SK-N-SH treated with all-trans-retinoic acid at 6 μM for 48 hours (cell line): ENCODE measurements at regions not wholly inside any gene's neighbourhood (a gene's known extent, or its start where the extent isn't known, plus 50 kb on each side); places are given as distances from the start of the nearest gene placed in this dataset.

Experiments used
- ATAC-seq: fragments of 200-7000 bp; cut with Tn5 transposase; 3 replicates; pipeline ENCODE4 v1.9.1; 2020; ENCODE audit warnings: mild to moderate bottlenecking, moderate library complexity
- ARNTL ChIP-seq: fragments of 450-650 bp; formaldehyde crosslinking; IDR thresholded peaks from 2 replicates; pipeline ENCODE4 v1.5.0; 2020; ENCODE audit warnings: low read depth, mild to moderate bottlenecking, moderate library complexity, borderline replicate concordance
- BACH2 ChIP-seq: fragments of 250-450 bp; sonication (Bioruptor Pico); IDR thresholded peaks from 2 replicates; pipeline ENCODE4 v1.9.0; 2021; ENCODE audit warnings: mild to moderate bottlenecking, borderline replicate concordance
- CREB5 ChIP-seq: fragments of 250-450 bp; sonication (Bioruptor Pico); IDR thresholded peaks from 2 replicates; pipeline ENCODE4 v1.5.1; 2020; ENCODE audit warnings: low read depth, mild to moderate bottlenecking, moderate library complexity
- CSDC2 ChIP-seq: fragments of 250-450 bp; sonication (Bioruptor Pico); IDR thresholded peaks from 2 replicates; pipeline ENCODE4 v1.5.0; 2020; ENCODE audit warnings: mild to moderate bottlenecking, moderate library complexity
- CSRNP3 ChIP-seq: fragments of 250-450 bp; sonication (Bioruptor Pico); IDR thresholded peaks from 2 replicates; pipeline ENCODE4 v1.5.1; 2021; ENCODE audit warnings: mild to moderate bottlenecking, moderate library complexity
- ESRRG ChIP-seq: fragments of 250-450 bp; sonication (Bioruptor Pico); IDR thresholded peaks from 2 replicates; pipeline ENCODE4 v1.6.1; 2021; ENCODE audit warnings: mild to moderate bottlenecking
- GLIS3 ChIP-seq: fragments of 250-450 bp; sonication (Bioruptor Pico); IDR thresholded peaks from 2 replicates; pipeline ENCODE4 v1.5.0; 2020; ENCODE audit warnings: mild to moderate bottlenecking, moderate library complexity
- OSR1 ChIP-seq: fragments of 250-450 bp; sonication (Bioruptor Pico); IDR thresholded peaks from 2 replicates; pipeline ENCODE4 v1.8.0; 2022; ENCODE audit warnings: moderate library complexity, mild to moderate bottlenecking, inconsistent platforms
- PATZ1 ChIP-seq: fragments of 250-450 bp; sonication (Bioruptor Pico); IDR thresholded peaks from 2 replicates; pipeline ENCODE4 v1.8.0; 2020; ENCODE audit warnings: mild to moderate bottlenecking, moderate library complexity, borderline replicate concordance
- PPARA ChIP-seq: fragments of 250-450 bp; sonication (Bioruptor Pico); IDR thresholded peaks from 2 replicates; pipeline ENCODE4 v1.5.0; 2020; ENCODE audit warnings: mild to moderate bottlenecking, borderline replicate concordance
- SNAI2 ChIP-seq: fragments of 250-450 bp; sonication (Bioruptor Pico); IDR thresholded peaks from 2 replicates; pipeline ENCODE4 v1.5.0; 2020; ENCODE audit warnings: mild to moderate bottlenecking, moderate library complexity
- TCF4 ChIP-seq: fragments of 250-450 bp; sonication (Bioruptor Pico); IDR thresholded peaks from 2 replicates; pipeline ENCODE4 v1.8.0; 2021; ENCODE audit warnings: mild to moderate bottlenecking, moderate library complexity, borderline replicate concordance
- TOX ChIP-seq: fragments of 250-450 bp; sonication (Bioruptor Pico); IDR thresholded peaks from 2 replicates; pipeline ENCODE4 v1.8.0; 2021; ENCODE audit warnings: mild to moderate bottlenecking, moderate library complexity, borderline replicate concordance
- TSHZ2 ChIP-seq: fragments of 250-450 bp; sonication (Bioruptor Pico); IDR thresholded peaks from 2 replicates; pipeline ENCODE4 v1.5.0; 2020; ENCODE audit warnings: mild to moderate bottlenecking, moderate library complexity
- ZC3H10 ChIP-seq: fragments of 250-450 bp; sonication (Bioruptor Pico); IDR thresholded peaks from 2 replicates; pipeline ENCODE4 v1.5.1; 2021; ENCODE audit warnings: mild to moderate bottlenecking, moderate library complexity
- ZFP3 ChIP-seq: fragments of 250-450 bp; sonication (Bioruptor Pico); IDR thresholded peaks from 2 replicates; pipeline ENCODE4 v1.5.0; 2020; ENCODE audit warnings: mild to moderate bottlenecking, moderate library complexity
- ZFP30 ChIP-seq: fragments of 450-650 bp; formaldehyde crosslinking; IDR thresholded peaks from 2 replicates; pipeline ENCODE4 v1.5.0; 2022; ENCODE audit warnings: mild to moderate bottlenecking, moderate library complexity
- ZNF565 ChIP-seq: fragments of 450-650 bp; formaldehyde crosslinking; conservative IDR thresholded peaks from 2 replicates; pipeline ENCODE4 v1.5.0; 2020; ENCODE audit warnings: low read depth, mild to moderate bottlenecking, moderate library complexity
- ZNF70 ChIP-seq: fragments of 450-650 bp; formaldehyde crosslinking; IDR thresholded peaks from 2 replicates; pipeline ENCODE4 v1.5.0; 2020; ENCODE audit warnings: mild to moderate bottlenecking, moderate library complexity

GRCh38 chr2:220663065-220663464 lies 909.0 kb downstream of the EPHA4 start (continued):
- TF ChIP-seq PATZ1 (CRISPR knock-in tag): no peak
- TF ChIP-seq ZNF70 (CRISPR knock-in tag): no peak
- no peak for TF ChIP-seq PPARA (CRISPR knock-in tag)
- TF ChIP-seq ZFP30 (CRISPR knock-in tag): no peak
- TF ChIP-seq TOX (CRISPR knock-in tag): no peak
- no peak for TF ChIP-seq ZNF565
- no peak for TF ChIP-seq OSR1 (CRISPR knock-in tag)
- no peak for TF ChIP-seq ZFP3 (CRISPR knock-in tag)
- TF ChIP-seq, all 23 proteins: peak for 0

GRCh38 chr2:220664272-220665107 lies 907.6 kb downstream of the EPHA4 start:
- no peak for ATAC-seq
- TF ChIP-seq TCF4 (CRISPR knock-in tag): no peak
- no peak for TF ChIP-seq SNAI2 (CRISPR knock-in tag)
- TF ChIP-seq ZC3H10: no peak
- no peak for TF ChIP-seq CREB5 (CRISPR knock-in tag)
- TF ChIP-seq CSDC2 (CRISPR knock-in tag): no peak
- no peak for TF ChIP-seq ZNF565
- TF ChIP-seq ESRRG (CRISPR knock-in tag): no peak
- TF ChIP-seq ARNTL (CRISPR knock-in tag): no peak
- no peak for TF ChIP-seq CSRNP3 (CRISPR knock-in tag)
- no peak for TF ChIP-seq PATZ1 (CRISPR knock-in tag)
- TF ChIP-seq PPARA (CRISPR knock-in tag): no peak
- TF ChIP-seq GLIS3 (CRISPR knock-in tag): no peak
- TF ChIP-seq ZFP30 (CRISPR knock-in tag): no peak
- TF ChIP-seq TSHZ2: no peak
- no peak for TF ChIP-seq ZNF70 (CRISPR knock-in tag)
- no peak for TF ChIP-seq BACH2

- TF ChIP-seq PATZ1 (CRISPR knock-in tag) (no peak), TCF4 (CRISPR knock-in tag) (no peak), CREB5 (CRISPR knock-in tag) (no peak), BACH2 (no peak), ZFP30 (CRISPR knock-in tag) (no peak), ESRRG (CRISPR knock-in tag) (no peak), ZC3H10 (no peak), ZNF70 (CRISPR knock-in tag) (no peak)
- TF ChIP-seq, all 23 proteins: peak for 0
- ATAC-seq: no peak
Measured at GRCh38 chr2:220665108-220665471, 907.0 kb downstream of the EPHA4 start.
